Transverse colon (tissue), 4 donors: ENCODE measurements at regions not wholly inside any gene's neighbourhood (a gene's known extent, or its start where the extent isn't known, plus 50 kb on each side); places are given as distances from the start of the nearest gene placed in this dataset.

Experiments used
- DNase-seq: peaks from one replicate; pipeline ENCODE4 v3.0.0-alpha.2; 2019
- H3K27ac ChIP-seq, 4 donors: fragments of 200-600 bp; sonication (generic); 2 replicates each; pipeline ENCODE4 v1.5.1; 2016 to 2018; ENCODE audit warnings: inconsistent platforms in 4 of 4
- H3K27me3 ChIP-seq: fragments of 200-600 bp; sonication (generic); 2 replicates; pipeline ENCODE4 v1.5.1; 2017; ENCODE audit warnings: inconsistent platforms
- H3K36me3 ChIP-seq, 4 donors: fragments of 200-600 bp; sonication (generic); 2 replicates each; pipeline ENCODE4 v1.5.1; 2017 to 2019; ENCODE audit warnings: inconsistent platforms in 4 of 4
- H3K4me1 ChIP-seq, 4 donors: fragments of 200-600 bp; sonication (generic); 2 replicates each; pipeline ENCODE4 v1.5.1; 2017 to 2020; ENCODE audit warnings: inconsistent platforms in 4 of 4
- H3K4me3 ChIP-seq, 4 donors: fragments of 200-600 bp; sonication (generic); 1 replicate in 1 of 4; 2 replicates in 3 of 4; pipeline versions ENCODE4 v1.5.1 to v1.6.1; 2017 to 2019; ENCODE audit warnings: inconsistent platforms in 4 of 4
- H3K9me3 ChIP-seq, 2 donors: fragments of 200-600 bp; sonication (generic); 2 replicates each; pipeline ENCODE4 v1.5.1; 2017 to 2019; ENCODE audit warnings: inconsistent platforms in 2 of 2
- CTCF ChIP-seq, 5 experiments: fragments of 200-600 bp in 3 of 5; fragments of 450-650 bp in 2 of 5; sonication (generic) in 3 of 5; IDR thresholded peaks; 1 replicate in 2 of 5; 2 replicates in 3 of 5; pipeline ENCODE4 v1.5.1; 2016 to 2017; ENCODE audit warnings: antibody characterized with exemption in 5 of 5, inconsistent platforms in 3 of 5, mild to moderate bottlenecking in 2 of 5, moderate library complexity in 1 of 5
- EP300 ChIP-seq: sonication (generic); formaldehyde crosslinking; IDR thresholded peaks from one replicate; pipeline ENCODE4 v1.6.1; 2017; ENCODE audit warnings: antibody characterized with exemption, low read depth
- POLR2A ChIP-seq: fragments of 450-650 bp; IDR thresholded peaks from one replicate; pipeline ENCODE4 v1.6.1; 2016; ENCODE audit warnings: antibody characterized with exemption, mild to moderate bottlenecking, moderate library complexity
- POLR2AphosphoS5 ChIP-seq, 3 donors: sonication (generic); formaldehyde crosslinking; IDR thresholded peaks; one replicate each; pipeline ENCODE4 v1.6.1; 2016; ENCODE audit warnings: antibody characterized with exemption in 3 of 3
- WGBS, 2 donors: methylation state at CpG; one replicate each; pipeline ENCODE4 v1.1.5; 2018; ENCODE audit warnings: low coverage in 1 of 2; 5-methylcytosine and 5-hydroxymethylcytosine counted together
- in situ Hi-C, 4 donors: fragments of 200-750 bp; cut with MboI; loops; one replicate each; pipeline versions ENCODE4 v1.15.0 to v1.15.1; 2017; ENCODE audit warnings: low sequenced_read_pairs in 3 of 4, low pct_ligation_motif_present in 1 of 4, low pct_unique_long_range_greater_than_20kb in 1 of 4
- intact Hi-C: fragments of 100-400 bp; cut with DNase I; formaldehyde crosslinking; loops from one replicate; pipeline ENCODE4 v1.15.1; 2023; ENCODE audit warnings: low total_unique reads

- Histone ChIP-seq H3K27ac (no peak overlapping the region), H3K27me3 (no peaks in the 10 kb centered on the region), H3K4me3 (no peak overlapping the region), H3K9me3 (no peaks in the 10 kb centered on the region), H3K36me3 (no peaks in the 10 kb centered on the region), H3K4me1 (no peaks in the 10 kb centered on the region)
- in situ Hi-C loops, result no loop called here
- WGBS, 2 donors, result 56 to 74% methylated on average over 3 of the region's 3 CpGs
- intact Hi-C loops, result no loop called here
- TF ChIP-seq EP300 (no peak), CTCF (IDR thresholded peaks at IDR 0.05) (no peak), POLR2A (no peak), POLR2AphosphoS5 (IDR thresholded peaks at IDR 0.05) (no peak)
- no peak for DNase-seq
Measured at GRCh38 chr12:18811273-18811672, 73.4 kb downstream of the CAPZA3 start.

- intact Hi-C loops, result no loop called here
- 83 to 95% methylated on average over 1 to 2 of the region's 2 CpGs for WGBS, 2 donors
- peaks cover 0 to 3% (median 0%) of the 10 kb centered on the region in 4 donors for H3K4me1 ChIP-seq
- no peak overlapping the region for H3K4me3 ChIP-seq
- no peaks in the 10 kb centered on the region for H3K36me3 ChIP-seq
- H3K27me3 ChIP-seq, result no peaks in the 10 kb centered on the region
- H3K27ac ChIP-seq, result no peak overlapping the region
- in situ Hi-C loops, result no loop called here
- no peaks in the 10 kb centered on the region for H3K9me3 ChIP-seq
- TF ChIP-seq POLR2AphosphoS5 (IDR thresholded peaks at IDR 0.05), result no peak
- no peak for TF ChIP-seq POLR2A
- TF ChIP-seq CTCF (IDR thresholded peaks at IDR 0.05), result no peak
- TF ChIP-seq EP300, result no peak
- no peak for DNase-seq
Measured at GRCh38 chr12:18813753-18814152, 75.8 kb downstream of the CAPZA3 start.

- no peaks in the 10 kb centered on the region for H3K27me3 ChIP-seq
- 30 to 53% methylated on average over 4 to 6 of the region's 6 CpGs for WGBS, 2 donors
- TF ChIP-seq POLR2AphosphoS5 (IDR thresholded peaks at IDR 0.05) (no peak), POLR2A (no peak), CTCF (IDR thresholded peaks at IDR 0.05) (no peak), EP300 (no peak)
- H3K4me1 ChIP-seq, result peaks cover 0 to 5% (median 0%) of the 10 kb centered on the region in 4 donors
- in situ Hi-C loops, result no loop called here
- H3K9me3 ChIP-seq, result no peaks in the 10 kb centered on the region
- no peak for DNase-seq
- H3K4me3 ChIP-seq, result no peak overlapping the region
- H3K27ac ChIP-seq, result no peak overlapping the region
- intact Hi-C loops, result no loop called here
- no peaks in the 10 kb centered on the region for H3K36me3 ChIP-seq
Measured at GRCh38 chr12:18818579-18819268, 80.8 kb downstream of the CAPZA3 start.

- in situ Hi-C loops (no loop called here), intact Hi-C loops (no loop called here)
- no peaks in the 10 kb centered on the region for H3K9me3 ChIP-seq
- H3K36me3 ChIP-seq, result no peaks in the 10 kb centered on the region
- no peak overlapping the region for H3K4me3 ChIP-seq
- H3K27me3 ChIP-seq, result no peaks in the 10 kb centered on the region
- TF ChIP-seq CTCF (IDR thresholded peaks at IDR 0.05), result no peak
- no peak for TF ChIP-seq EP300
- no peak for TF ChIP-seq POLR2AphosphoS5 (IDR thresholded peaks at IDR 0.05)
- TF ChIP-seq POLR2A, result no peak
- no peak overlapping the region for H3K27ac ChIP-seq
- no peak for DNase-seq
- WGBS, 2 donors, result 90 to 100% methylated on average over 3 to 7 of the region's 7 CpGs
- H3K4me1 ChIP-seq, result peaks cover 0 to 5% (median 0%) of the 10 kb centered on the region in 4 donors
Measured at GRCh38 chr12:18819484-18819883, 81.6 kb downstream of the CAPZA3 start.
